ENCODE measurements at regions not wholly inside any gene's neighbourhood (a gene's known extent, or its start where the extent isn't known, plus 50 kb on each side); places are given as distances from the start of the nearest gene placed in this dataset.

GRCh38 chr11:134665571-134666270 is 253.7 kb upstream of the B3GAT1 start:
- H3K27me3 ChIP-seq (ENCODE audit: insufficient read depth, low read length) = peaks cover 32% of the 10 kb centered on the region
- no peak overlapping the region for H3K27ac ChIP-seq (ENCODE audit: low read depth, low read length)
- H2AFZ ChIP-seq (ENCODE audit: low read depth, low read length, poor library complexity, severe bottlenecking) = no peak overlapping the region
- no peak overlapping the region for H3K4me3 ChIP-seq (replicated peaks in 1 of 2; ENCODE audit: low read depth in 1 of 2, low read length in 2 of 2)
- no peaks in the 10 kb centered on the region for H3K9me2 ChIP-seq (ENCODE audit: insufficient read depth)
- no peaks in the 10 kb centered on the region for H3K4me1 ChIP-seq (ENCODE audit: control insufficient read depth in 1 of 2, insufficient read depth in 2 of 2, low read length in 2 of 2)
- no peak for ATAC-seq
- intact Hi-C loops (cut with micrococcal nuclease) = no loop called here
- no peaks in the 10 kb centered on the region for H4K20me1 ChIP-seq (ENCODE audit: insufficient read depth)
- no peaks in the 10 kb centered on the region for H3K9me3 ChIP-seq (ENCODE audit: control insufficient read depth in 1 of 2, insufficient read depth in 1 of 2, low read depth in 1 of 2, low read length in 2 of 2)
- no TSS peak for BruUV-seq (replicated peaks)
- no peak overlapping the region for H3K4me2 ChIP-seq (ENCODE audit: low read length)
- no peaks in the 10 kb centered on the region for H3K79me2 ChIP-seq (ENCODE audit: insufficient read depth, low read length)
- ChIA-PET CTCF (no interaction called here), POLR2A (no interaction called here), RAD21 (ENCODE audit: low non-redundant PET in 1 of 2, low total read pairs in 2 of 2, uncharacterized antibody in 2 of 2, unreplicated experiment in 2 of 2) (no interaction called here)
- no peaks in the 10 kb centered on the region for H3K36me3 ChIP-seq (ENCODE audit: control insufficient read depth in 1 of 2, insufficient read depth in 2 of 2, low read length in 2 of 2)
- no peak for DNase-seq (ENCODE audit: low read depth, low spot score)
- H3K9ac ChIP-seq (ENCODE audit: low read length) = no peak overlapping the region
- no peak for TF ChIP-seq ZFX (IDR thresholded peaks at IDR 0.05)
- TF ChIP-seq EZH2 (IDR thresholded peaks at IDR 0.05) = no peak
- no peak for TF ChIP-seq CTCF (IDR thresholded peaks at IDR 0.05 in 2 of 3, conservative IDR thresholded peaks at IDR 0.05 in 1 of 3; ENCODE audit: borderline replicate concordance in 1 of 3, insufficient read depth in 1 of 3, low read depth in 2 of 3, low read length in 2 of 3)
- no peak for TF ChIP-seq SRF (IDR thresholded peaks at IDR 0.05; ENCODE audit: low read depth)
- no peak for TF ChIP-seq SP1 (IDR thresholded peaks at IDR 0.05; ENCODE audit: low read depth)
- TF ChIP-seq ELF1 (IDR thresholded peaks at IDR 0.05; ENCODE audit: borderline replicate concordance, low read depth) = no peak
- no peak for TF ChIP-seq POLR2A (IDR thresholded peaks at IDR 0.05; ENCODE audit: borderline replicate concordance, extremely low read depth, insufficient read depth, insufficient read length)
- TF ChIP-seq EGR1 (IDR thresholded peaks at IDR 0.05; ENCODE audit: low read depth) = no peak
- TF ChIP-seq, protein P1, sequence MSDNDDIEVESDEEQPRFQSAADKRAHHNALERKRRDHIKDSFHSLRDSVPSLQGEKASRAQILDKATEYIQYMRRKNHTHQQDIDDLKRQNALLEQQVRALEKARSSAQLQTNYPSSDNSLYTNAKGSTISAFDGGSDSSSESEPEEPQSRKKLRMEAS (IDR thresholded peaks at IDR 0.05) = no peak
- no peak for TF ChIP-seq CEBPB (IDR thresholded peaks at IDR 0.05; ENCODE audit: low read depth)
- TF ChIP-seq, protein P2, sequence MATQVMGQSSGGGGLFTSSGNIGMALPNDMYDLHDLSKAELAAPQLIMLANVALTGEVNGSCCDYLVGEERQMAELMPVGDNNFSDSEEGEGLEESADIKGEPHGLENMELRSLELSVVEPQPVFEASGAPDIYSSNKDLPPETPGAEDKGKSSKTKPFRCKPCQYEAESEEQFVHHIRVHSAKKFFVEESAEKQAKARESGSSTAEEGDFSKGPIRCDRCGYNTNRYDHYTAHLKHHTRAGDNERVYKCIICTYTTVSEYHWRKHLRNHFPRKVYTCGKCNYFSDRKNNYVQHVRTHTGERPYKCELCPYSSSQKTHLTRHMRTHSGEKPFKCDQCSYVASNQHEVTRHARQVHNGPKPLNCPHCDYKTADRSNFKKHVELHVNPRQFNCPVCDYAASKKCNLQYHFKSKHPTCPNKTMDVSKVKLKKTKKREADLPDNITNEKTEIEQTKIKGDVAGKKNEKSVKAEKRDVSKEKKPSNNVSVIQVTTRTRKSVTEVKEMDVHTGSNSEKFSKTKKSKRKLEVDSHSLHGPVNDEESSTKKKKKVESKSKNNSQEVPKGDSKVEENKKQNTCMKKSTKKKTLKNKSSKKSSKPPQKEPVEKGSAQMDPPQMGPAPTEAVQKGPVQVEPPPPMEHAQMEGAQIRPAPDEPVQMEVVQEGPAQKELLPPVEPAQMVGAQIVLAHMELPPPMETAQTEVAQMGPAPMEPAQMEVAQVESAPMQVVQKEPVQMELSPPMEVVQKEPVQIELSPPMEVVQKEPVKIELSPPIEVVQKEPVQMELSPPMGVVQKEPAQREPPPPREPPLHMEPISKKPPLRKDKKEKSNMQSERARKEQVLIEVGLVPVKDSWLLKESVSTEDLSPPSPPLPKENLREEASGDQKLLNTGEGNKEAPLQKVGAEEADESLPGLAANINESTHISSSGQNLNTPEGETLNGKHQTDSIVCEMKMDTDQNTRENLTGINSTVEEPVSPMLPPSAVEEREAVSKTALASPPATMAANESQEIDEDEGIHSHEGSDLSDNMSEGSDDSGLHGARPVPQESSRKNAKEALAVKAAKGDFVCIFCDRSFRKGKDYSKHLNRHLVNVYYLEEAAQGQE (IDR thresholded peaks at IDR 0.05; ENCODE audit: low read depth) = no peak
- TF ChIP-seq, protein P3, sequence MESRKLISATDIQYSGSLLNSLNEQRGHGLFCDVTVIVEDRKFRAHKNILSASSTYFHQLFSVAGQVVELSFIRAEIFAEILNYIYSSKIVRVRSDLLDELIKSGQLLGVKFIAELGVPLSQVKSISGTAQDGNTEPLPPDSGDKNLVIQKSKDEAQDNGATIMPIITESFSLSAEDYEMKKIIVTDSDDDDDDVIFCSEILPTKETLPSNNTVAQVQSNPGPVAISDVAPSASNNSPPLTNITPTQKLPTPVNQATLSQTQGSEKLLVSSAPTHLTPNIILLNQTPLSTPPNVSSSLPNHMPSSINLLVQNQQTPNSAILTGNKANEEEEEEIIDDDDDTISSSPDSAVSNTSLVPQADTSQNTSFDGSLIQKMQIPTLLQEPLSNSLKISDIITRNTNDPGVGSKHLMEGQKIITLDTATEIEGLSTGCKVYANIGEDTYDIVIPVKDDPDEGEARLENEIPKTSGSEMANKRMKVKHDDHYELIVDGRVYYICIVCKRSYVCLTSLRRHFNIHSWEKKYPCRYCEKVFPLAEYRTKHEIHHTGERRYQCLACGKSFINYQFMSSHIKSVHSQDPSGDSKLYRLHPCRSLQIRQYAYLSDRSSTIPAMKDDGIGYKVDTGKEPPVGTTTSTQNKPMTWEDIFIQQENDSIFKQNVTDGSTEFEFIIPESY (IDR thresholded peaks at IDR 0.05; ENCODE audit: extremely low read depth, insufficient replicate concordance, low read length) = no peak
- TF ChIP-seq RAD21 (IDR thresholded peaks at IDR 0.05; ENCODE audit: low read depth) = no peak
- no peak for TF ChIP-seq EZH2phosphoT487 (IDR thresholded peaks at IDR 0.05; ENCODE audit: borderline replicate concordance)
- no peak for TF ChIP-seq YY1 (IDR thresholded peaks at IDR 0.05; ENCODE audit: extremely low read depth, insufficient replicate concordance, low read depth, low read length)
- no peak for TF ChIP-seq CBX3 (IDR thresholded peaks at IDR 0.05; ENCODE audit: low read depth)
- TF ChIP-seq TCF7L2 (IDR thresholded peaks at IDR 0.05; ENCODE audit: borderline replicate concordance, extremely low read depth, insufficient read depth, insufficient read length) = no peak
- no peak for TF ChIP-seq SIN3A (IDR thresholded peaks at IDR 0.05; ENCODE audit: low read depth)
- TF ChIP-seq FOSL1 (IDR thresholded peaks at IDR 0.05; ENCODE audit: low read depth) = no peak
- TF ChIP-seq ZNF274 (IDR thresholded peaks at IDR 0.05; ENCODE audit: low read depth, low read length) = no peak

Data from HCT116 (cell line).